ENCODE measurements at regions not wholly inside any gene's neighbourhood (a gene's known extent, or its start where the extent isn't known, plus 50 kb on each side); places are given as distances from the start of the nearest gene placed in this dataset.
"Not testable (repeated sequence)": the region's sequence is repeated elsewhere in the genome, so short reads cannot be mapped to it uniquely, and the experiment has no call there.

- no peak for DNase-seq (ENCODE audit: low read depth in 2 of 2)
Observed at GRCh38 chr15:62270216-62270921, 105.3 kb upstream of the C2CD4B start.

- DNase-seq (ENCODE audit: low read depth in 2 of 2), result no peak
Observed at GRCh38 chr15:62272290-62272689, 107.2 kb upstream of the C2CD4B start.

DNA sequence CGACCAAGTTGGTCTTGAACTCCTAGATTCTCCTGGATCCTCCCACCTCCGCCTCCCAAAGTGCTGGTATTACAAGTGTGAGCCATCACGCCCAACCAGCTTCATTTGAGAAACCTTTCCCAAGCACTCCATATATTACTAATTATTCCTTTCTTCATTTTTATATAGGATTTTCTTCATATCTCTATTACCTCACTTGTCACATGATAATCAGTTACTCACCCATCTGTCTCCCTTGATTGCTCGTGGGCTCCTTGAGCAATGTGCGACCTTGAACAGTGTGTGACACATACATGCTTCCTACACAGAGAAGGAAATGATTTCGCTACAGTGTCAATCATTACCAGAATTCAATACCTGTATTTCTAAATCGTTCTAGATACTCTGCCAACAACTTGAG, 110.7 kb upstream of the C2CD4B start:
- DNase-seq (ENCODE audit: low read depth in 2 of 2), result no peak

- no peak for DNase-seq (ENCODE audit: low read depth in 2 of 2)
Observed at GRCh38 chr15:62277816-62278394, 112.8 kb upstream of the C2CD4B start.

DNA sequence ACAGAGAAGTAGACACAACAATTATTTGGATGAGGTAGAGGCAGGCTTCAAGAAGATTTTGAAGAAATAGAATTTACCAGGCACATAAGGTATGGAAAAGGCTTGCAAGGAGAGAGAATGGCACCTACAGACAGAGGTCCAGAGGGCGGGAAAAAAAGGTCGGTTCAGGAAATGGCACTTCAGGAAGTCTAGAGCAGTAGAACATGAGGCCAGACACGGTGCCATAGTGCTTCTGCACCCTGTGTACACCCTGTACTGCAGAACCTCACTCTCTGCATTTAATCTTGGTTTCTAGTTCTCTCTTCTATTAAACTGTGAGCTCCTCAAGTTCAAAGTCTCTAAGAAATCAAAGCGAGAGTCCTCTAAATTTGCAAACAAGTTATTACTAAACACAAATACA, 113.4 kb upstream of the C2CD4B start:
- no peak for DNase-seq (ENCODE audit: low read depth in 2 of 2)

GRCh38 chr15:62279041-62279440, 114.0 kb upstream of the C2CD4B start:
- no peak for DNase-seq (ENCODE audit: low read depth in 2 of 2)

- no peak for DNase-seq (ENCODE audit: low read depth in 2 of 2)
Observed at GRCh38 chr15:62280625-62281024, 115.5 kb upstream of the C2CD4B start.

DNA sequence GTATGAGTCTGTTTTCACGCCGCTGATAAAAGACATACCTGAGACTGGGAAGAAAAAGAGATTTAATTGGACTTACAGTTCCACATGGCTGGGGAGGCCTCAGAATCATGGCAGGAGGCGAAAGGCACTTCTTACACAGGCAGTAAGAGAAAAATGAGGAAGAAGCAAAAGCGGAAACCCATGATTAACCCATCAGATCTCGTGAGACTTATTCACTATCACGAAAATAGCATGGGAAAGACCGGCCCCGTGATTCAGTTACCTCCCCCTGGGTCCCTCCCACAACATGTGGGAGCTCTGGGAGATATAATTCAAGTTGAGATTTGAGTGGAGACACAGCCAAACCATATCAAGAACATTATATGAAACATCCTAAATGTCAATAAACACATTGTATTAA, 116.7 kb upstream of the C2CD4B start:
- not testable (repeated sequence) for DNase-seq (ENCODE audit: low read depth in 2 of 2)

DNA sequence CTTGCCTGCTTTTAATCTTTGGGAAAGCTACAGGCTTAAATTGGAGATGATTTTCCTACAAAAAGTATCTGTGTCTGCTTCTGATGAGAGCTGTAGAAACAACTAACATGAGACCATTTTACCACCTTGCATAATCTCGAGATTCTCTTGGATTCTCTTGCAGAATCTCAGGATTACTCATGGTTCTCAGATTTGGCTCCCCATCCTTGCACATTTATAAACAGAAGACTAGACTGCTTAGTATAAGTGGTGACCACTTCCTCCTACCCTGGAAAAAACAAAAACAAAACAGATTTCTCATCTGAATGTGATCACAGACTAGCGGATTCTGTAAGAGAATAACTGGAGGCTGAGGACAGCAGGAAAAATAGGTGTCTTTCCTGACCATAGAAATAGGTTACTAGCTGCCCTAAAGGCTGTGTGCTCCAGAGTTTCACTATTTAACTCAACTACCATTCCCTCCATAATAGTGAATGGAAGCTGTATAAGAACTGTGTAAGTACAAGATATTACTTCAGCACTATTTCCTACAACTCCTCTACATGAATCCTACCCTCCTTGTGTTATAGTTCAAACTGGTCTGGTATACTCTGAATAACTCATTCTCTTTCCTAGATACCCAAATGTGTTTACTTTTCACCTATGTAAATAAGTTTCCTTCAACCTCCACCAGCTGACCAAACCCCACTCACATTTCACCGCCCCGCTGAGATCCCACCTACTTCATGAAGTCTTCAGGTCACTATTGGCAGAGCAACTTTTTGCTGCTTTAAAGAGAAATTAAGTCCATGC, 122.2 kb upstream of the C2CD4B start:
- DNase-seq (ENCODE audit: low read depth in 2 of 2), result no peak

DNA sequence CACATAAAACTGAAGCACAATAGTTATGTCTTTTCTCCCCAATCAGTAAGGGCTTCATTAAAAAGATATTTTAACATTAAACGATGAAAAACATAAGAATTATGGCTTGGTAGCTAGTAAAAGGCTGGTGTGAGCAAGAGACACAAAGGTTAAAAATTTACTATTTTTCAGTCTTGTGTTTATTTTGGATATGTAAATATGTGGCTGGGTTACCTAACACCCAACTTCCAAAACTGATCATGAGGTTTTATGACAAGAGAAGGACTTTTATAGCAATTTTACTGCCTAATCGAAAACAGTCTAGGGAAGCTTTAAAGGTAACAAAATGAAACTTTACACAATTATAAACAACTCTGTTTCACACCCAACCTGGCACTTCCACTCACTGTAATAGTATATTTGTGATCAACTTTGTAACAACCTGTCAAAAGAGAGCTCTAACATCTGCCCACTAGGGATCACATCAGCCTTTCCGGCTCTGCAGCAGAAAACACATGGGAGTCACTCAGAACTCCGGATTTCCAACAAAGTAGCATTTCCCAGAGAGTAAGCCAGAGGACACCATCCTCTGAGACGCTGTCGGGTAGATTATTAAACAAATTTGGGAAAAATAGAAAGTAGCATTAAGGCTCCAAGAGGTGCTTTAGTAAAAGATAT, 123.4 kb upstream of the C2CD4B start:
- no peak for DNase-seq (ENCODE audit: low read depth in 2 of 2)

DNA sequence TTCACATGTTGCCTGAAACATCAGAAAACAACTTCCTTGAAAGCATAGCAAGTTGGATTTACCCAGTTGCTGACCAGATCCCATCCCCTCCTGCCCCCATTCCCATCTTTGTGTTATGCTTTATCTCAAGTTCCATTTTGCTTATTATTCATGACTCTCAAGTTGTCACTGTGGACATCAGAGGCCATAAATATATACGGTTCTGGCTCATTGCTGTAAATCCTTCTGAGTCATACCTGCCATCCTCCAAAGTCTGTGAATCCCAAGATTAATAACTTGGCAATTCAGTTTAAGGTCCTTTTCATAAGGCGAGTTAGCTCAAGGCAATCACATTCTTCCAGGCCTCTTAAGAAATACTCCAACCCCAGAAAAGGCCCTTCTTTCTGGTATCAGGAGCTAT, 126.2 kb upstream of the C2CD4B start:
- no peak for DNase-seq (ENCODE audit: low read depth in 2 of 2)

DNA sequence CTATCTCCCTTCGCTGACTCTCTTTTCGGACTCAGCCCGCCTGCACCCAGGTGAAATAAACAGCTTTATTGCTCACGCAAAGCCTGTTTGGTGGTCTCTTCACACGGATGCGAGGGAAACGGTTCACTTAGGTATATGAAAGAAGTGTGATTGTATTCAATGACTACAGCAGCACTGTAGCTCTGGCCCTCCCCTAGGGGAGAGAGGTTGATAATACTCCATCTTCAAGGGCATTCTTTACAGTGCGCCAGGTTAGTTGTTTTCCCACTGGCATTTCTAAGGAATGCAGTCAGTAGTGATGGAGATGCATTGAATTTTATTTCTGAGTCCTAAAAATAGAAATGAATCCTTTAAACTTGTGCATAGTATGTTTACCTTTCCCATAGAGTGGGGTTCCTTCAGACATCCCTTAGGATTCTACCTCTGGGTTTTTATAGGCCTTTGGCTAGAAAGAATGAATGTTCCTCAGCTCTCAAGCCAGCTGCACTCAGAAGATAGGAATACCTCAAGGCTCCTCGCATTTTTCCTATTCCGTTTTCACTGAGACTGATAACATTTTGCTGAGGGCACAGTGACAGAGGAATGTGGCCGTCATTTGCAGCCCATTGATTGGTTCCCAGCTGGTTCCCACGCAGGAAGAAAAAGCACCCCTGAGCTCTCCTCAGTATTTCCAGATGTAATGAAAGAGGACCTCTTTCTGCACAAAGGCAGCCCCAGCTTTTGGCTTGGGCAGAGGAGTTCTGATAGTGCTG, 131.8 kb upstream of the C2CD4B start:
- DNase-seq (ENCODE audit: low read depth in 2 of 2), result no peak

DNA sequence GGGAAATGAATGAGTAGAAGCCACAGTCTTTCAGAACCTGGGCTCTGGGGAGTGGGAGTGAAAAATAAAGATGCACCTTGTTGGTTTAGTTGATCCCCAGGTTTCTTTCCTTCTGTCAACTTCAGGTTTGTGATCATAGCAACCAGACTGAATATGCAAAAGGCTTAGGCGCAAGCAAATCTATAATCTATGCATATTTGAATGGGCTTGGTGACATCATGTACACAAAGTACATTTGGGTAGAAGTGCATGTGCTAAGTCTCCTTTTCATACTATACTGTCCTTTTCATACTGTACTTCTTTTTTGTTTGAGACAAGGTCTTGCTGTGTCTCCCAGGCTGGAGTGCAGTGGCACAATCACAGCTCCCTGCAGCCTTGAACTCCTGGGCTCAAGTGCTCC, 132.4 kb upstream of the C2CD4B start:
- DNase-seq (ENCODE audit: low read depth in 2 of 2), result no peak

GRCh38 chr15:62297933-62298332, 132.8 kb upstream of the C2CD4B start:
- no peak for DNase-seq (ENCODE audit: low read depth in 2 of 2)

GRCh38 chr15:62298811-62299210, 133.7 kb upstream of the C2CD4B start:
- DNase-seq (ENCODE audit: low read depth in 2 of 2), result no peak

DNA sequence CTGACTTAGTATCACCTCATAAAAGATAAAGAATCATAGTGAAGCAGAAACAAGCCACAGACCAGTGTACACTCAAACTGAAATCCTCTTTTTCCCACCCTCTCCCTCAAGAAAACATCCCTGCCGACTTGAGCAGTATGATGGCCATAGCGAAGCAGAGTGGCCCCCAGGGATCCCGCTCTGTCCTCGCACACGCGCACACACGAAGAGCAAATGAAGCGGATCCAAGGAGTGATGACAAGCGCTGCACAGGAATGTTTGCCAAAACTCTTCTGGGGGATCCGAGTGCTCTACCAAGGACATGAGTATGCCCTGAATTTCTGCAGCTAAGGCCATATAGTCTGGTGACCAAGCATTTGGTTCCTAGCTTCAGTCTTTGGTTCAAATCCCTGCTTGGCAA, 134.5 kb upstream of the C2CD4B start:
- DNase-seq (ENCODE audit: low read depth in 2 of 2), result no peak

- no peak for DNase-seq (ENCODE audit: low read depth in 2 of 2)
Observed at GRCh38 chr15:62301993-62302675, 137.0 kb upstream of the C2CD4B start.

- DNase-seq (ENCODE audit: low read depth in 2 of 2), result no peak
Observed at GRCh38 chr15:62306851-62307504, 141.9 kb upstream of the C2CD4B start.

DNA sequence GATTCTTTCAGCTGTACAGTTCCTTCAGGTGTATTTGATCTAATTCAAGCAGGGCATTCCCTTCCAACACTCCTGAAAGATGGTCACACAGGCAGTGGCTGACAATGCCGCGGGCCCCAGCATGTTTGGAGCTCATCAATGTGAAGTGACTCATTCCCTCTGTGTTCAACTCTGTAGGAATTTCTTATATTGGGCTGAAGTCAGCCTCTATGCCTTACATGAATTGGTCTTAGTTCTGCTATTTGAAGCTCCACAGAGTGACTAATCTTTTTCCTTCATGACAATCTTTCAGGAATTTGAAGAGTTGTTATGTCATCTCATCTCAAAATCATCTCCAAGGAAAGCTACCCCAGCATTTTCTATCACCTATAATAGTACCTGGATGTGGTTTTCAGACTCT, 142.5 kb upstream of the C2CD4B start:
- DNase-seq (ENCODE audit: low read depth in 2 of 2), result no peak

DNA sequence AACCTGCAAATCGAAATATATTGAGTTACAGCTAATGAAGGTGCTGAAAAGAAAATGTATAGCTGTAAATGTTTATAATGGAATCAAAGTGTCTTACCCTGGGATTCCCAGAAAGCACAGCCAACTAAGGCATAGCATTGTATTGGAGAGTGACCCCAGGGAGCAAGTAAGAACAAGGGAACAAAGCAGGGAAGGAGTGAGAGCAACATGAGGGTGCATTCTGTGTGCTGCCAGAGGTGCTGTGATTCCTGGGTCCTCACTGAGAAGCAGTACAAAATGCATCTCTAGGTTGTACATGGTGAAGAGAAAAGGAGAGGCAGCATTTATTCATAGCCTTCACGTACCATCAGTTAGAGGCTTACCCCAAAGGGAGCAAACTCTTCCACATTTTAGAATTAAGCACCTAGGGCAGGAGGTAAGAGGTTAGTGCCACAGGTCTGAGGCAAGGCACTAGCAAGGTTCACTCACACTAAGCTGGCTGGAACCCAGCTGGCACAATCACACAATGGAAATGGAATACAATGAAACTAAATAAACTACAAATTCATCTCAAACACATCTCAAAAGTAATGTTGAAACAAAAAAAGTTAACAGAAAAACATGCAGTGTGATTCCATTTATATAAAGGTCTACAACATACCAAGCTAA, 151.5 kb upstream of the C2CD4B start:
- DNase-seq (ENCODE audit: low read depth in 2 of 2), result no peak
